Cardiac septum (tissue), 1 donor: ENCODE measurements at regions not wholly inside any gene's neighbourhood (a gene's known extent, or its start where the extent isn't known, plus 50 kb on each side); places are given as distances from the start of the nearest gene placed in this dataset.

Experiments used
- DNase-seq: peaks from one replicate; pipeline ENCODE4 v3.0.0-alpha.2; 2020; ENCODE audit warnings: low spot score
- intact Hi-C: fragments of 100-400 bp; cut with DNase I; formaldehyde crosslinking; loops from one replicate; pipeline ENCODE4 v1.14.0; 2022
- donor health status: DM: no; HTN: no; CAD: no.

GRCh38 chr14:27181333-27181732 lies 583.5 kb upstream of the NOVA1 start:
- intact Hi-C loops: no loop called here
- DNase-seq: no peak

- intact Hi-C loops: no loop called here
- DNase-seq: no peak
These were observed 586.6 kb upstream of the NOVA1 start for GRCh38 chr14:27184427-27184826.

GRCh38 chr14:27186048-27186447 lies 588.2 kb upstream of the NOVA1 start:
- no peak for DNase-seq
- intact Hi-C loops: no loop called here

- intact Hi-C loops: no loop called here
- DNase-seq: no peak
These were observed 589.3 kb upstream of the NOVA1 start for GRCh38 chr14:27187136-27187535.

GRCh38 chr14:27190296-27190695 lies 592.5 kb upstream of the NOVA1 start:
- intact Hi-C loops: no loop called here
- DNase-seq: no peak

- intact Hi-C loops: no loop called here
- DNase-seq: no peak
These were observed 601.4 kb upstream of the NOVA1 start for GRCh38 chr14:27199272-27199671.

- intact Hi-C loops: no loop called here
- no peak for DNase-seq
These were observed 607.2 kb upstream of the NOVA1 start for GRCh38 chr14:27205036-27205435.

GRCh38 chr14:27211741-27212140 lies 613.9 kb upstream of the NOVA1 start:
- intact Hi-C loops: no loop called here

GRCh38 chr14:27222671-27223070 lies 624.8 kb upstream of the NOVA1 start:
- DNase-seq: no peak
- intact Hi-C loops: no loop called here

More at GRCh38 chr14:27211741-27212140, 613.9 kb upstream of the NOVA1 start:
- no peak for DNase-seq

GRCh38 chr14:27223906-27224305 lies 626.1 kb upstream of the NOVA1 start:
- no peak for DNase-seq
- intact Hi-C loops: no loop called here

- intact Hi-C loops: no loop called here
These were observed 630.2 kb upstream of the NOVA1 start for GRCh38 chr14:27228053-27228452.

GRCh38 chr14:27234331-27234730 lies 636.5 kb upstream of the NOVA1 start:
- intact Hi-C loops: no loop called here
- no peak for DNase-seq

More at GRCh38 chr14:27228053-27228452, 630.2 kb upstream of the NOVA1 start:
- DNase-seq: no peak

GRCh38 chr14:27236601-27237000 lies 638.8 kb upstream of the NOVA1 start:
- no peak for DNase-seq
- intact Hi-C loops: no loop called here

GRCh38 chr14:27242874-27243273 lies 645.0 kb upstream of the NOVA1 start:
- DNase-seq: no peak
- intact Hi-C loops: no loop called here

GRCh38 chr14:27243365-27243764 lies 645.5 kb upstream of the NOVA1 start:
- no peak for DNase-seq
- intact Hi-C loops: no loop called here

GRCh38 chr14:27245947-27246346 lies 648.1 kb upstream of the NOVA1 start:
- intact Hi-C loops: no loop called here
- DNase-seq: no peak

- DNase-seq: no peak
- intact Hi-C loops: no loop called here
These were observed 656.1 kb upstream of the NOVA1 start for GRCh38 chr14:27253966-27254365.

- DNase-seq: no peak
- intact Hi-C loops: no loop called here
These were observed 659.0 kb upstream of the NOVA1 start for GRCh38 chr14:27256805-27257204.

- intact Hi-C loops: no loop called here
- no peak for DNase-seq
These were observed 670.0 kb upstream of the NOVA1 start for GRCh38 chr14:27267876-27268275.

- DNase-seq: no peak
- intact Hi-C loops: no loop called here
These were observed 672.9 kb upstream of the NOVA1 start for GRCh38 chr14:27270716-27271115.

GRCh38 chr14:27278341-27278740 lies 680.5 kb upstream of the NOVA1 start:
- intact Hi-C loops: no loop called here
- DNase-seq: no peak

GRCh38 chr14:27305441-27305945 lies 707.7 kb upstream of the NOVA1 start:
- no peak for DNase-seq
- intact Hi-C loops: no loop called here
